ENCODE measurements at regions not wholly inside any gene's neighbourhood (a gene's known extent, or its start where the extent isn't known, plus 50 kb on each side); places are given as distances from the start of the nearest gene placed in this dataset.

- Histone ChIP-seq H4K8ac (ENCODE audit: extremely low read depth, insufficient read depth, low read length) (no peak overlapping the region), H2BK20ac (ENCODE audit: low read length) (no peak overlapping the region), H3K23me2 (ENCODE audit: low read depth, low read length) (no peaks in the 10 kb centered on the region), H3K9ac (replicated peaks in 1 of 4; ENCODE audit: extremely low read depth in 1 of 4, low read depth in 3 of 4, low read length in 3 of 4) (no peak overlapping the region), H3K4me3 (ENCODE audit: extremely low read depth in 1 of 4, insufficient read depth in 2 of 4, low read depth in 3 of 4, low read length in 4 of 4) (no peak overlapping the region), H3K14ac (ENCODE audit: insufficient read length) (no peak overlapping the region), H3K18ac (ENCODE audit: extremely low read depth, low read length) (no peak overlapping the region), H3K56ac (replicated peaks; ENCODE audit: insufficient read length, low read depth, low read length) (no peak overlapping the region), H3K27ac (ENCODE audit: low read depth, low read length) (no peak overlapping the region), H3K27me3 (replicated peaks in 1 of 4; ENCODE audit: control insufficient read depth in 3 of 4, extremely low read depth in 1 of 4, insufficient read depth in 3 of 4, low read length in 3 of 4) (no peaks in the 10 kb centered on the region), H3K9me3 (ENCODE audit: insufficient read depth in 2 of 2, low read depth in 1 of 2, low read length in 1 of 2) (no peaks in the 10 kb centered on the region), H3K4ac (replicated peaks; ENCODE audit: insufficient read length, low read depth, low read length) (no peak overlapping the region), H4K5ac (ENCODE audit: insufficient read length, low read depth, low read length) (no peak overlapping the region), H3K79me2 (ENCODE audit: control insufficient read depth in 1 of 2, insufficient read depth in 2 of 2, low read length in 2 of 2) (no peaks in the 10 kb centered on the region), H3K36me3 (ENCODE audit: control insufficient read depth in 2 of 4, insufficient read depth in 4 of 4, low read length in 3 of 4) (no peaks in the 10 kb centered on the region), H2BK120ac (replicated peaks; ENCODE audit: low read depth, low read length) (no peak overlapping the region), H2BK12ac (ENCODE audit: low read depth, low read length) (no peak overlapping the region), H2AFZ (ENCODE audit: low read length) (no peak overlapping the region), H3K4me2 (ENCODE audit: insufficient read depth in 1 of 2, low read depth in 2 of 2, low read length in 2 of 2) (no peak overlapping the region), H4K91ac (replicated peaks; ENCODE audit: insufficient read length, low read length) (no peak overlapping the region), H4K20me1 (replicated peaks in 1 of 2; ENCODE audit: control insufficient read depth in 1 of 2, insufficient read depth in 2 of 2, low read length in 2 of 2) (no peaks in the 10 kb centered on the region), H2BK5ac (ENCODE audit: low read depth, low read length) (no peak overlapping the region), H3K23ac (ENCODE audit: insufficient read length) (no peak overlapping the region), H2BK15ac (ENCODE audit: low read length) (no peak overlapping the region), H3K4me1 (replicated peaks in 1 of 4; ENCODE audit: control insufficient read depth in 3 of 4, insufficient read depth in 4 of 4, low read length in 3 of 4) (no peaks in the 10 kb centered on the region), H3K79me1 (ENCODE audit: low read depth, low read length) (no peaks in the 10 kb centered on the region), H2AK5ac (ENCODE audit: low read depth, low read length) (no peak overlapping the region)
- 96% methylated on average over 1 of the region's 1 CpG; no CpG with 5 or more reads in 1 of the 2 experiments for WGBS, 2 experiments (ENCODE audit: extremely low coverage in 1 of 2, insufficient coverage in 1 of 2, insufficient read length in 1 of 2, insufficient replicate concordance in 2 of 2, low coverage in 1 of 2, low lambda C conversion rate in 2 of 2, missing lambda C conversion rate in 1 of 2)
- POLR2A ChIA-PET (ENCODE audit: partially characterized antibody) = no interaction called here
- CTCF ChIA-PET (ENCODE audit: partially characterized antibody) = no interaction called here
- no peak for DNase-seq (ENCODE audit: low read depth in 1 of 2, low spot score in 2 of 2)
- no peak for FAIRE-seq
- no peak for TF ChIP-seq EZH2 (IDR thresholded peaks at IDR 0.05; ENCODE audit: low read depth, low read length, severe bottlenecking)
- TF ChIP-seq TAF1 (IDR thresholded peaks at IDR 0.05; ENCODE audit: low read depth, low read length) = no peak
- no peak for TF ChIP-seq PHF8 (conservative IDR thresholded peaks at IDR 0.05; ENCODE audit: low read depth, low read length)
- no peak for TF ChIP-seq TCF12 (IDR thresholded peaks at IDR 0.05; ENCODE audit: low read depth, low read length)
- TF ChIP-seq SIN3A (conservative IDR thresholded peaks at IDR 0.05 in 1 of 2, IDR thresholded peaks at IDR 0.05 in 1 of 2; ENCODE audit: low read depth in 1 of 2, low read length in 2 of 2) = no peak
- TF ChIP-seq CBX5 (IDR thresholded peaks at IDR 0.05; ENCODE audit: low read depth, low read length) = no peak
- no peak for TF ChIP-seq CEBPB (IDR thresholded peaks at IDR 0.05; ENCODE audit: low read depth, low read length)
- TF ChIP-seq POU5F1 (IDR thresholded peaks at IDR 0.05; ENCODE audit: low read depth, low read length) = no peak
- TF ChIP-seq JUND (IDR thresholded peaks at IDR 0.05; ENCODE audit: low read length) = no peak
- no peak for TF ChIP-seq RAD21 (IDR thresholded peaks at IDR 0.05 in 1 of 2, conservative IDR thresholded peaks at IDR 0.05 in 1 of 2; ENCODE audit: low read depth in 2 of 2, low read length in 2 of 2)
- no peak for TF ChIP-seq TBP (IDR thresholded peaks at IDR 0.05; ENCODE audit: low read depth, low read length)
- TF ChIP-seq BCL11A (IDR thresholded peaks at IDR 0.05; ENCODE audit: low read depth in 2 of 2, low read length in 2 of 2) = no peak
- TF ChIP-seq RFX5 (IDR thresholded peaks at IDR 0.05; ENCODE audit: borderline replicate concordance, low read depth, low read length) = no peak
- TF ChIP-seq ATF3 (IDR thresholded peaks at IDR 0.05; ENCODE audit: insufficient read depth, low read depth, low read length) = no peak
- no peak for TF ChIP-seq TAF7 (optimal IDR thresholded peaks at IDR 0.05; ENCODE audit: borderline replicate concordance, low read depth, low read length)
Observed at GRCh38 chr17:13387952-13388351, 213.8 kb downstream of the HS3ST3A1 start.
